Esophagus squamous epithelium (tissue), 5 donors: ENCODE measurements at regions not wholly inside any gene's neighbourhood (a gene's known extent, or its start where the extent isn't known, plus 50 kb on each side); places are given as distances from the start of the nearest gene placed in this dataset.

Source experiments
- DNase-seq: peaks from one replicate; lab custom pipeline; 2025; lab: John Stamatoyannopoulos, UW
- H3K27ac ChIP-seq, 4 donors: fragments of 200-600 bp; sonication (generic); one replicate each; pipeline ENCODE4 v1.5.1; 2016 to 2019; ENCODE audit warnings: mild to moderate bottlenecking in 1 of 4
- H3K27me3 ChIP-seq, 4 donors: fragments of 200-600 bp; sonication (generic); 1 replicate in 3 of 4; 2 replicates in 1 of 4; pipeline versions ENCODE4 v1.5.1 to v1.6.0; 2017 to 2021; ENCODE audit warnings: antibody characterized with exemption in 1 of 4
- H3K36me3 ChIP-seq, 3 donors: fragments of 200-600 bp; sonication (generic); one replicate each; pipeline ENCODE4 v1.5.1; 2016 to 2019
- H3K4me1 ChIP-seq, 3 donors: fragments of 200-600 bp; sonication (generic); one replicate each; pipeline ENCODE4 v1.5.1; 2017 to 2019
- H3K4me3 ChIP-seq, 4 donors: fragments of 200-600 bp; sonication (generic); 1 replicate in 3 of 4; 2 replicates in 1 of 4; pipeline ENCODE4 v1.5.1; 2016 to 2019; ENCODE audit warnings: mild to moderate bottlenecking in 2 of 4, moderate library complexity in 1 of 4
- H3K9me3 ChIP-seq, 3 donors: fragments of 200-600 bp; sonication (generic); one replicate each; pipeline ENCODE4 v1.5.1; 2016 to 2019
- CTCF ChIP-seq, 6 experiments: fragments of 450-650 bp in 4 of 6; fragments of 200-600 bp in 2 of 6; sonication (generic) in 2 of 6; IDR thresholded peaks; one replicate each; pipeline ENCODE4 v1.5.1; 2016 to 2019; ENCODE audit warnings: antibody characterized with exemption in 6 of 6, mild to moderate bottlenecking in 4 of 6, moderate library complexity in 4 of 6
- POLR2A ChIP-seq, 4 donors: fragments of 450-650 bp; IDR thresholded peaks; one replicate each; pipeline ENCODE4 v1.6.1; 2017; ENCODE audit warnings: antibody characterized with exemption in 4 of 4, mild to moderate bottlenecking in 4 of 4, moderate library complexity in 3 of 4
- WGBS, 2 donors: methylation state at CpG; one replicate each; pipeline ENCODE4 v1.1.5; 2018; 5-methylcytosine and 5-hydroxymethylcytosine counted together
- intact Hi-C: fragments of 100-400 bp; cut with DNase I; formaldehyde crosslinking; loops from one replicate; pipeline ENCODE4 v1.15.0; 2022
- donor health status: DM: yes; HTN: yes; CAD: no.

- DNase-seq: no peak
- Histone ChIP-seq H3K27ac (no peak overlapping the region), H3K4me3 (no peak overlapping the region), H3K9me3 (no peaks in the 10 kb centered on the region), H3K4me1 (no peaks in the 10 kb centered on the region), H3K27me3 (no peaks in the 10 kb centered on the region), H3K36me3 (no peaks in the 10 kb centered on the region)
- intact Hi-C loops: no loop called here
- no peak for TF ChIP-seq CTCF (IDR thresholded peaks at IDR 0.05)
Measured at GRCh38 chr4:84432713-84433112, 66.4 kb downstream of the NKX6-1 start.

- H3K27ac ChIP-seq: no peak overlapping the region
- no peaks in the 10 kb centered on the region for H3K27me3 ChIP-seq
- DNase-seq: no peak
- no peaks in the 10 kb centered on the region for H3K4me1 ChIP-seq
- H3K9me3 ChIP-seq: no peaks in the 10 kb centered on the region
- no peaks in the 10 kb centered on the region for H3K36me3 ChIP-seq
- 9 to 15% methylated on average over 1 of the region's 1 CpG for WGBS, 2 donors
- TF ChIP-seq POLR2A (IDR thresholded peaks at IDR 0.05) (no peak), CTCF (IDR thresholded peaks at IDR 0.05) (no peak)
- no peak overlapping the region for H3K4me3 ChIP-seq
- intact Hi-C loops: no loop called here
Measured at GRCh38 chr4:84420608-84421007, 78.5 kb downstream of the NKX6-1 start.

- intact Hi-C loops: no loop called here
- H3K4me1 ChIP-seq: no peaks in the 10 kb centered on the region
- H3K27ac ChIP-seq: no peak overlapping the region
- H3K9me3 ChIP-seq: no peaks in the 10 kb centered on the region
- no peak for TF ChIP-seq POLR2A (IDR thresholded peaks at IDR 0.05)
- no peak for TF ChIP-seq CTCF (IDR thresholded peaks at IDR 0.05)
- no peak for DNase-seq
- 72 to 80% methylated on average over 3 of the region's 3 CpGs for WGBS, 2 donors
- H3K4me3 ChIP-seq: no peak overlapping the region
- H3K36me3 ChIP-seq: no peaks in the 10 kb centered on the region
- H3K27me3 ChIP-seq: no peaks in the 10 kb centered on the region
Measured at GRCh38 chr4:84419201-84419600, 79.9 kb downstream of the NKX6-1 start.

- TF ChIP-seq CTCF (IDR thresholded peaks at IDR 0.05) (no peak), POLR2A (IDR thresholded peaks at IDR 0.05) (no peak)
- Histone ChIP-seq H3K36me3 (no peaks in the 10 kb centered on the region), H3K4me3 (no peak overlapping the region), H3K27me3 (no peaks in the 10 kb centered on the region), H3K27ac (no peak overlapping the region), H3K9me3 (no peaks in the 10 kb centered on the region), H3K4me1 (no peaks in the 10 kb centered on the region)
- WGBS, 2 donors: 46 to 51% methylated on average over 5 of the region's 5 CpGs
- intact Hi-C loops: no loop called here
- DNase-seq: no peak
Measured at GRCh38 chr4:84417997-84418709, 80.9 kb downstream of the NKX6-1 start.

GRCh38 chr4:84413976-84414375, 85.1 kb downstream of the NKX6-1 start:
- Histone ChIP-seq H3K4me1 (peaks cover 0 to 3% (median 0%) of the 10 kb centered on the region in 3 donors), H3K4me3 (no peak overlapping the region), H3K36me3 (no peaks in the 10 kb centered on the region), H3K27me3 (no peaks in the 10 kb centered on the region), H3K9me3 (no peaks in the 10 kb centered on the region), H3K27ac (no peak overlapping the region)
- intact Hi-C loops: no loop called here
- DNase-seq: no peak
- TF ChIP-seq POLR2A (IDR thresholded peaks at IDR 0.05): no peak
- no peak for TF ChIP-seq CTCF (IDR thresholded peaks at IDR 0.05)
- 74 to 82% methylated on average over 1 of the region's 1 CpG for WGBS, 2 donors
